Neutrophil (primary cell): ENCODE measurements at regions not wholly inside any gene's neighbourhood (a gene's known extent, or its start where the extent isn't known, plus 50 kb on each side); places are given as distances from the start of the nearest gene placed in this dataset.

ENCODE experiments used
- H3K27ac ChIP-seq: fragments of 200-600 bp; sonication (generic); 2 replicates; pipeline ENCODE4 v1.5.1; 2016; ENCODE audit warnings: mild to moderate bottlenecking, moderate library complexity
- H3K27me3 ChIP-seq: fragments of 200-600 bp; sonication (generic); 2 replicates; pipeline ENCODE4 v1.6.0; 2016; ENCODE audit warnings: mild to moderate bottlenecking
- H3K36me3 ChIP-seq: fragments of 200-600 bp; sonication (generic); 2 replicates; pipeline ENCODE4 v1.5.1; 2017
- H3K4me1 ChIP-seq, 2 experiments: fragments of 200-600 bp in 1 of 2; sonication (generic) in 1 of 2; 1 replicate in 1 of 2; 2 replicates in 1 of 2; pipeline versions ENCODE4 v1.5.1 to v1.6.1; 2013 to 2016; ENCODE audit warnings: low read depth in 1 of 2, low read length in 1 of 2, mild to moderate bottlenecking in 1 of 2, moderate library complexity in 1 of 2; ENCODE audit not compliant: control insufficient read depth in 1 of 2, insufficient read depth in 1 of 2
- H3K4me3 ChIP-seq, 2 experiments: fragments of 200-600 bp in 1 of 2; sonication (generic) in 1 of 2; 1 replicate in 1 of 2; 2 replicates in 1 of 2; pipeline ENCODE4 v1.5.1; 2013 to 2016; ENCODE audit warnings: low read depth in 1 of 2, low read length in 1 of 2, mild to moderate bottlenecking in 1 of 2, moderate library complexity in 1 of 2
- H3K9me3 ChIP-seq: fragments of 200-600 bp; sonication (generic); 2 replicates; pipeline ENCODE4 v1.5.1; 2016
- TF ChIP-seq, protein P1 (sequence below): fragments of 200-600 bp; sonication (generic); IDR thresholded peaks from 2 replicates; pipeline ENCODE4 v1.5.1; 2016; ENCODE audit warnings: antibody characterized with exemption

GRCh38 chr2:176984987-176985386, 227.6 kb upstream of the HNRNPA3 start:
- Histone ChIP-seq H3K36me3 (no peaks in the 10 kb centered on the region), H3K27ac (no peak overlapping the region), H3K4me1 (no peaks in the 10 kb centered on the region), H3K9me3 (no peaks in the 10 kb centered on the region), H3K4me3 (no peak overlapping the region), H3K27me3 (no peaks in the 10 kb centered on the region)
- TF ChIP-seq, protein P1, sequence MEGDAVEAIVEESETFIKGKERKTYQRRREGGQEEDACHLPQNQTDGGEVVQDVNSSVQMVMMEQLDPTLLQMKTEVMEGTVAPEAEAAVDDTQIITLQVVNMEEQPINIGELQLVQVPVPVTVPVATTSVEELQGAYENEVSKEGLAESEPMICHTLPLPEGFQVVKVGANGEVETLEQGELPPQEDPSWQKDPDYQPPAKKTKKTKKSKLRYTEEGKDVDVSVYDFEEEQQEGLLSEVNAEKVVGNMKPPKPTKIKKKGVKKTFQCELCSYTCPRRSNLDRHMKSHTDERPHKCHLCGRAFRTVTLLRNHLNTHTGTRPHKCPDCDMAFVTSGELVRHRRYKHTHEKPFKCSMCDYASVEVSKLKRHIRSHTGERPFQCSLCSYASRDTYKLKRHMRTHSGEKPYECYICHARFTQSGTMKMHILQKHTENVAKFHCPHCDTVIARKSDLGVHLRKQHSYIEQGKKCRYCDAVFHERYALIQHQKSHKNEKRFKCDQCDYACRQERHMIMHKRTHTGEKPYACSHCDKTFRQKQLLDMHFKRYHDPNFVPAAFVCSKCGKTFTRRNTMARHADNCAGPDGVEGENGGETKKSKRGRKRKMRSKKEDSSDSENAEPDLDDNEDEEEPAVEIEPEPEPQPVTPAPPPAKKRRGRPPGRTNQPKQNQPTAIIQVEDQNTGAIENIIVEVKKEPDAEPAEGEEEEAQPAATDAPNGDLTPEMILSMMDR: no peak

DNA sequence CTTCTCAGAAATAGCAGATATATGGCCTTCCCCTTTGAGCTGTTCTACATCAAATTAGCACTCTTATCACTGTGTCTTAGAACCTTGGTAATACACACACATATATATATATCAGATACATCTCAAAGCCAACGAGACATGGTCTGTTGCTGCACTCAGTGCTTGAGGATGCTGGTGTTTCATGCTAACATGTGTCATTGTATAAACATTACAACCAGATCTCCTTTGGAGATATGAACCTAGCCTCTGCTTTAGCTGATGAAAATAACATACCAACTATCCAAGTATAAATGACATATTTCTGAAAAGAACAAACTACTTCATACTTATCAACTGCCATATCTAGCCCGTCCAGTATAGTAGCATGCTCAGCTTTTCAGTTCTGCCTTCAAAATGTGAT, 226.7 kb upstream of the HNRNPA3 start:
- Histone ChIP-seq H3K9me3 (no peaks in the 10 kb centered on the region), H3K27me3 (no peaks in the 10 kb centered on the region), H3K4me3 (no peak overlapping the region), H3K36me3 (no peaks in the 10 kb centered on the region), H3K27ac (no peak overlapping the region), H3K4me1 (no peaks in the 10 kb centered on the region)
- TF ChIP-seq, protein P1: no peak

GRCh38 chr2:176986487-176986886, 226.1 kb upstream of the HNRNPA3 start:
- H3K36me3 ChIP-seq: no peaks in the 10 kb centered on the region
- TF ChIP-seq, protein P1: no peak
- no peaks in the 10 kb centered on the region for H3K4me1 ChIP-seq
- no peak overlapping the region for H3K4me3 ChIP-seq
- no peaks in the 10 kb centered on the region for H3K27me3 ChIP-seq
- H3K9me3 ChIP-seq: no peaks in the 10 kb centered on the region
- H3K27ac ChIP-seq: no peak overlapping the region

GRCh38 chr2:176991411-176991810, 221.2 kb upstream of the HNRNPA3 start:
- TF ChIP-seq, protein P1: no peak
- Histone ChIP-seq H3K27me3 (no peaks in the 10 kb centered on the region), H3K36me3 (no peaks in the 10 kb centered on the region), H3K4me1 (no peaks in the 10 kb centered on the region), H3K4me3 (no peak overlapping the region), H3K9me3 (no peaks in the 10 kb centered on the region), H3K27ac (no peak overlapping the region)

- no peak overlapping the region for H3K27ac ChIP-seq
- peaks cover 0 to 6% of the 10 kb centered on the region in 2 experiments for H3K4me1 ChIP-seq
- TF ChIP-seq, protein P1: no peak
- no peaks in the 10 kb centered on the region for H3K9me3 ChIP-seq
- H3K36me3 ChIP-seq: no peaks in the 10 kb centered on the region
- no peak overlapping the region for H3K4me3 ChIP-seq
- H3K27me3 ChIP-seq: no peaks in the 10 kb centered on the region
These were observed 215.4 kb upstream of the HNRNPA3 start for GRCh38 chr2:176997074-176997791.
